HepG2 (cell line): ENCODE measurements at regions not wholly inside any gene's neighbourhood (a gene's known extent, or its start where the extent isn't known, plus 50 kb on each side); places are given as distances from the start of the nearest gene placed in this dataset.

Experiments
- ATAC-seq: fragments of 200-7000 bp; cut with Tn5 transposase; 3 replicates; pipeline ENCODE4 v1.9.1; 2020; ENCODE audit warnings: mild to moderate bottlenecking, moderate library complexity
- BruUV-seq: library from RNA; stranded (reverse); fragments of 400-500 nt; replicated peaks from 2 replicates; lab custom pipeline; 2021; lab: Mats Ljungman, UMichigan
- CTCF ChIA-PET: fragments of 300-600 bp; formaldehyde crosslinking; extraction: SDS; loops from one replicate; lab custom pipeline; 2021; ENCODE audit warnings: low total read pairs, inconsistent platforms, low intra/inter-chr PET ratio; lab: Yijun Ruan, JAX
- POLR2A ChIA-PET: fragments of 350-600 bp; sonication (Branson Sonifier 250); formaldehyde crosslinking; loops from one replicate; lab custom pipeline; 2020; ENCODE audit warnings: antibody characterized with exemption, inconsistent platforms; lab: Yijun Ruan, JAX
- DNase-seq: peaks from one replicate; pipeline ENCODE4 v3.0.0-alpha.2; 2015; ENCODE audit warnings: low spot score
- FAIRE-seq: peaks from 3 replicates; lab custom pipeline; 2011; peaks lifted over from hg19 to GRCh38; lab: Jason Lieb, UNC
- H2AFZ ChIP-seq: one replicate; pipeline ENCODE4 v1.6.1; 2011; ENCODE audit warnings: low read length, inconsistent platforms
- H3K27ac ChIP-seq: fragments of 300-600 bp; 3 replicates; pipeline ENCODE4 v1.8.0; 2011; ENCODE audit warnings: mixed run types, mild to moderate bottlenecking, mixed read lengths, low read length, inconsistent platforms; ENCODE audit not compliant: insufficient read depth; ENCODE audit errors: extremely low read length
- H3K27me3 ChIP-seq, 2 experiments: fragments of 200-600 bp in 1 of 2; 2 replicates in 1 of 2; 3 replicates in 1 of 2; pipeline versions ENCODE4 v1.6.0 to v1.8.0; 2011; ENCODE audit warnings: low read length in 2 of 2, mild to moderate bottlenecking in 2 of 2, moderate library complexity in 2 of 2, inconsistent platforms in 1 of 2; ENCODE audit not compliant: insufficient read depth in 2 of 2, control insufficient read depth in 1 of 2
- H3K36me3 ChIP-seq, 2 experiments: fragments of 200-600 bp in 1 of 2; replicated peaks in 1 of 2; 2 replicates in 1 of 2; 3 replicates in 1 of 2; pipeline versions ENCODE4 v1.5.1 to v1.8.0; 2011; ENCODE audit warnings: low read length in 2 of 2, inconsistent platforms in 1 of 2; ENCODE audit not compliant: insufficient read depth in 2 of 2, control insufficient read depth in 1 of 2
- H3K4me1 ChIP-seq: 2 replicates; pipeline ENCODE4 v1.5.1; 2012; ENCODE audit warnings: low read length, inconsistent platforms; ENCODE audit not compliant: insufficient read depth
- H3K4me2 ChIP-seq: 2 replicates; pipeline ENCODE4 v1.6.0; 2011; ENCODE audit warnings: low read depth, low read length, inconsistent platforms
- H3K4me3 ChIP-seq, 3 experiments: fragments of 200-600 bp in 1 of 3; sonication (generic), shearing (Covaris generic) in 1 of 3; replicated peaks in 1 of 3; 2 replicates each; pipeline ENCODE4 v1.5.1; 2011 to 2016; ENCODE audit warnings: low read length in 3 of 3, inconsistent platforms in 2 of 3, low read depth in 2 of 3, mild to moderate bottlenecking in 2 of 3, control low read depth in 1 of 3, mixed read lengths in 1 of 3; ENCODE audit not compliant: insufficient read depth in 1 of 3
- H3K79me2 ChIP-seq: one replicate; pipeline ENCODE4 v1.6.1; 2011; ENCODE audit warnings: low read length, inconsistent platforms; ENCODE audit not compliant: insufficient read depth
- H3K9ac ChIP-seq: 2 replicates; pipeline ENCODE4 v1.6.0; 2011; ENCODE audit warnings: mild to moderate bottlenecking, low read depth, low read length, inconsistent platforms; ENCODE audit not compliant: insufficient read depth
- H3K9me3 ChIP-seq: 2 replicates; pipeline ENCODE4 v1.5.1; 2012; ENCODE audit warnings: mild to moderate bottlenecking, low read length
- H4K20me1 ChIP-seq: 2 replicates; pipeline ENCODE4 v1.6.0; 2011; ENCODE audit warnings: inconsistent platforms, mild to moderate bottlenecking, low read length, moderate library complexity; ENCODE audit not compliant: insufficient read depth
- MAFF ChIP-seq: IDR thresholded peaks from 2 replicates; pipeline ENCODE4 v1.6.1; 2011; ENCODE audit warnings: low read depth, low read length, improper control_type of control experiment
- MAFK ChIP-seq, 2 experiments: IDR thresholded peaks in 1 of 2; conservative IDR thresholded peaks in 1 of 2; 2 replicates each; pipeline ENCODE4 v1.6.1; 2011; ENCODE audit warnings: improper control_type of control experiment in 2 of 2, low read length in 2 of 2
- NBN ChIP-seq: fragments of 450-650 bp; conservative IDR thresholded peaks from 2 replicates; pipeline ENCODE4 v1.6.1; 2017
- PHF21A ChIP-seq: sonication (generic); formaldehyde crosslinking; IDR thresholded peaks from 2 replicates; pipeline ENCODE4 v1.5.0; 2020; ENCODE audit warnings: mild to moderate bottlenecking, missing genetic modification reagents
- TSC22D2 ChIP-seq: sonication (generic); formaldehyde crosslinking; IDR thresholded peaks from 2 replicates; pipeline ENCODE4 v1.5.1; 2020; ENCODE audit warnings: missing genetic modification reagents, mild to moderate bottlenecking, borderline replicate concordance
- ZNF232 ChIP-seq: sonication (generic); formaldehyde crosslinking; IDR thresholded peaks from 2 replicates; pipeline ENCODE4 v1.4.0; 2020; ENCODE audit warnings: missing genetic modification reagents, borderline replicate concordance
- ZNF816 ChIP-seq: sonication (generic); formaldehyde crosslinking; IDR thresholded peaks from 2 replicates; pipeline ENCODE4 v1.8.0; 2022; ENCODE audit warnings: missing genetic modification reagents, mild to moderate bottlenecking, borderline replicate concordance
- ZZZ3 ChIP-seq: sonication (generic); formaldehyde crosslinking; IDR thresholded peaks from 2 replicates; pipeline ENCODE4 v1.4.0; 2020; ENCODE audit warnings: missing genetic modification reagents, mild to moderate bottlenecking, borderline replicate concordance
- WGBS: methylation state at CpG from one replicate; pipeline ENCODE4 v1.1.6; 2017; ENCODE audit warnings: low lambda C conversion rate; 5-methylcytosine and 5-hydroxymethylcytosine counted together
- in situ Hi-C: cut with HindIII; loops from 2 replicates; pipeline ENCODE4 v1.10.0; 2017; ENCODE audit warnings: low pct_unique_long_range_greater_than_20kb; ENCODE audit not compliant: extremely low pct_ligation_motif_present
- intact Hi-C: fragments of 100-400 bp; cut with micrococcal nuclease; formaldehyde crosslinking; loops from one replicate; pipeline ENCODE4 v1.10.0; 2022; ENCODE audit not compliant: unreplicated experiment

GRCh38 chr12:77642246-77642645 is 188.4 kb upstream of the NAV3 start:
- 33% methylated on average over 3 of the region's 3 CpGs for WGBS
- intact Hi-C loops: no loop called here
- H3K9me3 ChIP-seq: no peaks in the 10 kb centered on the region
- FAIRE-seq (no peak), DNase-seq (no peak), ATAC-seq (no peak)
- H2AFZ ChIP-seq: no peak overlapping the region
- in situ Hi-C loops: no loop called here
- POLR2A ChIA-PET: no interaction called here
- TF ChIP-seq ZNF816 (CRISPR knock-in tag) (no peak), TSC22D2 (no peak), PHF21A (CRISPR knock-in tag) (no peak), ZZZ3 (CRISPR knock-in tag) (no peak)
- no peaks in the 10 kb centered on the region for H3K79me2 ChIP-seq
- H4K20me1 ChIP-seq: no peaks in the 10 kb centered on the region
- H3K4me3 ChIP-seq: no peak overlapping the region
- CTCF ChIA-PET: no interaction called here
- no peak overlapping the region for H3K4me2 ChIP-seq
- H3K27me3 ChIP-seq: no peaks in the 10 kb centered on the region
- no TSS peak for BruUV-seq
- H3K9ac ChIP-seq: no peak overlapping the region
- no peaks in the 10 kb centered on the region for H3K36me3 ChIP-seq
- no peak overlapping the region for H3K27ac ChIP-seq
- H3K4me1 ChIP-seq: no peaks in the 10 kb centered on the region

DNA sequence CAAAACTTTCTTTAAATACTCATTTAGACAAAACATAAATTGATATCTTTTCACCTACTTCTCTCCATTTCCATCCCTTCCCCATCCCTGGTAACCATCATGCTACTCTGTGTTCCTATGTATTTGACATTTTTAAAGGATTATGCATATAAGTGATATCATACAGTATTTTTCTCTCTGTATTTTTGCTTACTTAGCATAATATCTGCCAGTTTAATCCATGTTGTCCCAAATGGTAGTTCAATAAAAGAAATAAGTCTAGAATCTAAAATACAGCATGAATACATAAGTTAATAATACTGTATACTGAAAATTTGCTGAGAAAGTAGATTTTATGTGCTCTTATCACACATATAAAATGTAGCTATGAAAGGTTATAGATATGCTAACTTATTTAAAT is 190.3 kb upstream of the NAV3 start:
- no peaks in the 10 kb centered on the region for H3K27me3 ChIP-seq
- in situ Hi-C loops (no loop called here), intact Hi-C loops (no loop called here)
- H3K9me3 ChIP-seq: no peaks in the 10 kb centered on the region
- no peaks in the 10 kb centered on the region for H3K4me1 ChIP-seq
- no peaks in the 10 kb centered on the region for H3K36me3 ChIP-seq
- no peak overlapping the region for H3K9ac ChIP-seq
- no peak for DNase-seq
- H3K4me3 ChIP-seq: no peak overlapping the region
- ChIA-PET CTCF (no interaction called here), POLR2A (no interaction called here)
- no peaks in the 10 kb centered on the region for H4K20me1 ChIP-seq
- H3K4me2 ChIP-seq: no peak overlapping the region
- H2AFZ ChIP-seq: no peak overlapping the region
- BruUV-seq: no TSS peak
- H3K79me2 ChIP-seq: no peaks in the 10 kb centered on the region
- no peak for TF ChIP-seq NBN
- TF ChIP-seq ZNF232: no peak
- peak; percentile 86 to 93 for TF ChIP-seq MAFK (conservative IDR thresholded peaks at IDR 0.05 in 1 of 2, IDR thresholded peaks at IDR 0.05 in 1 of 2; ENCODE audit: low read length in 2 of 2)
- peak; percentile 90 for TF ChIP-seq MAFF
- FAIRE-seq: no peak
- ATAC-seq: no peak
- no peak overlapping the region for H3K27ac ChIP-seq
